ENCODE measurements at regions not wholly inside any gene's neighbourhood (a gene's known extent, or its start where the extent isn't known, plus 50 kb on each side); places are given as distances from the start of the nearest gene placed in this dataset.
"Not testable (repeated sequence)": the region's sequence is repeated elsewhere in the genome, so short reads cannot be mapped to it uniquely, and the experiment has no call there.

DNA sequence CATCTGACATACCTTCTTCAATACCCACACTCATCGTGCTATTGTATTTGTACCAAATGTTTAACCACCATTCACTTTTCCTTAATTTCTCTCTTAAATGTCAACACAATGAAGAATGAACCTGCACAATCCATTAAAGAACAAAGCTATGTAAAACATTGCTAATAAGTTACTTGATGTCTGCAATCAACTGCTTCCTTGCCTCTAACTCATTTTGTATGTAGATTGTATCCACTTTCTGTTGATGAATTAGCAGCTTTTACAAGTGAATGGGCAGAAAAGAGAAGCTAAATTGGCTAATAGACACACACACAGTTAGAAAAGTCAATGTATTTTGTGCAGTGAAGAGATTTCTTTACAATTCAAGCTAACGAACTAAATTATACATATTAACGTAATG, 212.5 kb upstream of the NDST3 start:
- no peak for DNase-seq

- no peak for DNase-seq
Observed at GRCh38 chr4:117823388-117823787, 210.9 kb upstream of the NDST3 start.

GRCh38 chr4:117825600-117825999, 208.7 kb upstream of the NDST3 start:
- no peak for DNase-seq

DNA sequence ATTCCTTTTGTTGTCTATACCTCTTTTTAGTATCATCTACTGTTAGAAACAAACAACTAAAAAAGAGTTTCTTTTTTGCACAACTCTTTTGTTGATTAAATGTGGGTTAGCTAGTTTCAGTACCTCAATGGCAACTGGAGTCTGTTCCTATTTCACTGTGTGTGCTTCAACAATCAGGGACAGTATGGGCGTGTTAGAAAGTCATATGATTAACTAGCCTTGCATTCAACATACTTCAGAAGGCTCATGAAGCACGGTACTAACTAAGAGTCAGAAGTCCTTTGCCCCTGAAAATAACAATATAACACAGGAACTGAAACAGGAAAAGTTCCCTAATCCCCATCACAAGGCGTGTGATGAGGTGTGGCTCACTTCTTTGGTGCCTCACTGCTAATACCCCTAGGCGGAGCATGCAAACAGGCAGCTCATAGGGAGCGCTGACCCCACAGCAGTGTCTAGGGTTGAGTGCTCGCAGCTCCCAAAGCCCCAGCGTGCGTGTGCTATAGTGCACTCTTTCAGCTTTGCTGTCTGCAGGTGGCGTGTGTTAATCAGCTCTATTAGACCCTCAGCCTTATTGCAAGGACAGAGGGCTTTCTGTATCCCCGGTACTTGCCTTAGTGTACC, 203.1 kb upstream of the NDST3 start:
- no peak for DNase-seq

DNA sequence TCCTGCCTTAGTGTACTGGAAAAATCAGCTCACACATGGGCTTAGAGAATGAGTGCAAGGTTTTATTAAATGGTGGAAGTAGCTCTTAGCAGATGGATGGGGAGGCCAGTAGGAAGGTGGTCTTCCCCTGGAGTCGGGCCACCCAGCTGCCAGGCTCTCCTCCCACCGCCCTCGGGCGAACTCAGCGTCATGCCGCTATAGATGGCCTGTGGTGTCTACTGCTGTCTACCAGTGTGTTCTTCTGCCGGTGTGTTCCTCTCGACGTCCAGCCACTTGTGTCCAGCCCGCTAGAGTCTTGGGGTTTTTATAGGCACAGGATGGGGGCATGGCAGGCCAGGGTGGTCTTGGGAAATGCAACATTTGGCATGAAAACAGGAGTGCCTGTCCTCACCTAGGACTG, 198.7 kb upstream of the NDST3 start:
- no peak for DNase-seq

DNA sequence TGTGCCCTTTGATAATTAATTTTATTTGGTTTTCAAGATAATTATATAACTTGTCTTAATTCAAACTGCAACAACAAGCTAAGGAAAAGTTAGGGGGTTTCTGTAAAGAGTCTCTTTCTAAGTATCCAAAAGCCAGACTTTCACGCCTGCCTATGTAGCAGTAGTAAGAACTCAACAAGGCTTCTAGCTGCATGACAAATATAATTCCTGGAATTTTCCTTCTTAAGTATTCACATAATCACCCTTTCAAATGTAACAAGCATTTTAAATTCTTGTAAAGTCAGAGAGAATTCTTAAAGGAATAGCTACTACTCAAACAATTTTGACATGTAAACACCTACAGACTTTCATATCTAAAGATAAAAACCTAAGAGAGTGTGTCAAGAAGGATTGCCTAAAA, 189.7 kb upstream of the NDST3 start:
- DNase-seq, result no peak

DNA sequence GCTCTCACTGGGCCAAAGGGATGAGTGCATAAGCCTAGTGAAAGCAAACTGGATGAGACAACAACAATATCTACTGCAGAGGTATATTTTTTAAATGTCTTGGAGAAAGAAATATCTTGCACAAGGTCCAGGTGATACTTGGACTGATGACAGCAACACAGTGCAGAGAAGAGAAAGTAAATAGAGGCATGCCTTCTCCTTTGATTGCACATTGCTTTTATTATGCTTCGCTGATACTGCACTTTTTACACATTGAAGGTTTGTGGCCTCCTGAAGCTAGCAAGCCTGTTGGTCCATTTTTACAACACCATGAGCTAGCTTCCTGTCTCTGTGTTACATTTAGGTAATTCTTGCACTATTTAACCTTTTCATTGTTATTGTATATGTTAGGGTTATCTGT, 189.0 kb upstream of the NDST3 start:
- no peak for DNase-seq

- no peak for DNase-seq
Observed at GRCh38 chr4:117847849-117848248, 186.4 kb upstream of the NDST3 start.

DNA sequence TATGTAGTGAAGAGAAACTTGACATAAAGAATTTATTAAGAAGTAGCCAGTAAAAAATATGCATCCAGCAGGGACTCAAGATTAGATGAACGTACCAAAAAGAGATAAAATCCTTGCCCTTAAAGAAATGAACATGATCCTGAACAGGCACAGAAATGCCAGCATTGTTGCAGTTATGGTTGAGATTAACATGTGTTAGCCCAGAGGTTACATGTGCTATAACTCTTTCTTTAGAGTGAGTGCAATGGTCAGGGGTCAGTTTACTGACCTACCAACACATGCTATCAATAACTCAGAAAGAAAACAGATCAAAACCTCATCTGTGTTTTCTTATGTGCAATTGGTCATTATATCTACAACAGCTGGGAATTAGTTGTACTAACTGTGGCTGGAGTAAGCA, 166.1 kb upstream of the NDST3 start:
- DNase-seq, result no peak

DNA sequence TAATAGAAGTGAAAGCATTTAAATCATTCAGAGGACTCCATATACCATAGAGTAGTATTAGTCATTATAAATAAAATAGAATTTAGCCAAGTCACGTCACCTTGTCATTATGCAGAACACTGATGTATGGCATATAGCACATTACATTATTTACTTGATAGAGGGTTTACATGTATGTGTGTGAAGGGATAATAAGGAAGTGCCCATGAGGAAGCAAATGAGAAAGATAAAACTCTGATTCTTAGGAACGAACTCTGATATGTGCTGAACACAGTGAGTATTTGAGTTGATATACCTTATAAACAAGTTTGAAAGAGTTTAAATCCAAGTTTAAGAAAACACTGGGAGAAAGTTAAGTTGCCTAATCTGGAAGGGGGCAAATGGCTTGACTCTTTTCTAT, 160.5 kb upstream of the NDST3 start:
- DNase-seq, result no peak

DNA sequence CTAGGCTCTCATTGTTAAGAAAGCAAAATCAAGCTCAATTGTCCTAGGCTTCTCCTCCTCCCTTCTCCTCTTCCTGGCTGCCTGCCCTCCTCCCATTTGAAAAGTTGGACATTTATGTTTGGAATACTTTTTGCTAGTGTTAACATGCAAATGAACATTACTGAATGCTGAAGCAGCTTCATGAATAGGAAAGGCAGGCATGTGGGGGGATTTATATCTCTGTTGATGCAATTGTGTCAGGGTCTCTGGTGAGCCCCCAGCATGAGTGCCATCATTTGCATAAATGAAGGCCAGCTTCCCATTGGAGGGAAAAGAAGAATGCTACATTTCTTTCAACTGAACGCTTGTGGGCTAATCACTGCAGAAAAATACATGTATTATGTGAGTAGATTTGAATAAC, 160.1 kb upstream of the NDST3 start:
- no peak for DNase-seq

DNA sequence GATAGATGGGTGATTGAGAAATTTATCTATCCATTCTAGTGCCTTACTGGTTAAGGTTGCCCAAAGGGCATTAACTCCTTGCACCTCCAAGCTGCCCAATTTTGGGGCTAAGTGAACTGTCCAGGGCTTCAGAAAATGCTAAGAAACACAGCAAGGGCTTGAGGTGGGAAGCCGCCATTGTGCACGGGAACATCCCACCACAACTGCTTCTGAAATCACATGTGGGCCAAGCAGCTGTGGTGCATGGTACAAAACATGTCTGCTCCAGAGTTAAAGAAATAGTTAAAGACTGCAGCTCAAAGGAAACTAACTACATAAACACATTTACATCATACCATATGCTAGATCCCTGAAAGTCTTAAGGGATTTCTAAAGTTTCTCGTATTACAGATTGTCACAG, 144.3 kb upstream of the NDST3 start:
- DNase-seq, result no peak

DNA sequence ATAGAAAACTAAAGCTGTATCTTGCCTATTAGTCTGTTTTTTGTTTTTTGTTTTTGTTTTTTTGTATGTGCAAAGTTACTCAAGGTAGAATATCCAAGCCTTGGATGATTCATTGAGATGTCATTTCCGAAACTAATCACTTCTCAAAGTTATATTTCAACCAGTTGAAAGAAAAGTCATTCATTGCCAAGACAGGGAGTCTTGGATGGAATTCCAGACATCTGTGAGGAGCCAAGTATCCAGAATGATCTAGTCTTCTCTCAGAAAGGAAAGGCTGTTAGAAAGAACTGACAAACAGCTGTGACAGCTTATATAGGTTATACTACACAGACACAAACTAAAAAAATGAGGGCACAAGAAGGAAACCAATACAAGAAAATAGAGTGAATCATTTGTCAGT, 141.1 kb upstream of the NDST3 start:
- no peak for DNase-seq

DNA sequence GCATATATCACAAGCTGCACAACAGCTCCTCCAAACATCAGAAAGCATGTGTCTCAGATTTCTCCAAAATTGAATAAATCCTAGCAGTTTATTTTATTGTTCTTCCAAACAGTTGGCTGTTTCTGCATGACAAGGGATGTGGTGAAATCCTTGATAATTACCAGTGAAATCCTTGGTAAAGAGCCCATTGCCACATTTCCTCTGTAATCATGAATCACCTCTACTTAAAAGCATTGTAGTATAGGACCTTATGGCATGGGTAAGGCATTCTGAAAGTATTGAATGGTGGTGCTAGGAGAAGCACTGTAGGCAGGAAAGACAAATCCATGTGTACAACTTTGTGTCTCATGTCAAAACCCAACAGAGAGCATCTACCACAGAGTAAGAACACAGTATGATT, 135.8 kb upstream of the NDST3 start:
- no peak for DNase-seq

GRCh38 chr4:117900832-117901231, 133.5 kb upstream of the NDST3 start:
- DNase-seq, result no peak

DNA sequence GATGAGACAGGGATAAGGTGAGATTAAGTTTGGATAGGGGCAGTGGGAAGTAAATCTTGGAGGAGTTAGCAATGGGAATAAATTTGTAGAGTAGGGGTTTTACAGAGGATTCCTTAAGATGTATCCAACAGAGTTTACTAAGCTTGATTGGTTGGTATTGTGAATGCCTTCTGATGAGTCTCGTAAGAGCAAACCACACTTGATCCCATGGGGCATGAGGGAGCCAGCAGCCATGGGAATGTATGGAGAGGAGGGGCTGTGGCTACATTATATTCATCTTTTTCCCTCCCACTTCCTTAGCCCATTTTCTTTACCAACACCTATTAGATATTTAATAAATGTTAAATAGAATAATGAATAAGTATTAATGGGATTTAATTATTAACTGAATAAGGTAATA, 126.6 kb upstream of the NDST3 start:
- no peak for DNase-seq

- DNase-seq, result no peak
Observed at GRCh38 chr4:117908306-117909207, 125.7 kb upstream of the NDST3 start.

DNA sequence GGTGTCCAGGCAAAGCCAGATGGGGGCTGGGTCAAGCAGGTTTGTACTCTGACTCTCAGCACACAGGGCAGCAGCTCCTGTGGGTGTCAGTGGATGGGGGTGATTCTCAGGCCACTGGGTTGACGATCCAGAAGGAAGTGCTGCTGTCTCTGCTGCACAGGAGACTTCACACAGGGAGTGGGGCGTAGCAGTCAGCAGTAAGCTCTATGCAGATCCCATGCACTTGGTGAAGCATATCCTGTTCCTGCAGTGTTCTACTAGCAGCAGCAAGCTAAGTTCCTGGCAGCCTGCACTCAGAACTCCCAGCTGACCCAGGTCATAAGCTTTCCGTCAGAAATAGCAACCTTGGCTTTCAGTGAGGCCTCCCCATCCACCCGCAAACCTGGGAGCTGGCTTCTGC, 117.6 kb upstream of the NDST3 start:
- DNase-seq, result no peak

GRCh38 chr4:117922311-117922710, 112.0 kb upstream of the NDST3 start:
- DNase-seq, result not testable (repeated sequence)

- DNase-seq, result not testable (repeated sequence)
Observed at GRCh38 chr4:117927823-117928222, 106.5 kb upstream of the NDST3 start.

GRCh38 chr4:117941611-117942010, 92.7 kb upstream of the NDST3 start:
- DNase-seq, result no peak

GRCh38 chr4:117949621-117950020, 84.7 kb upstream of the NDST3 start:
- DNase-seq, result no peak

DNA sequence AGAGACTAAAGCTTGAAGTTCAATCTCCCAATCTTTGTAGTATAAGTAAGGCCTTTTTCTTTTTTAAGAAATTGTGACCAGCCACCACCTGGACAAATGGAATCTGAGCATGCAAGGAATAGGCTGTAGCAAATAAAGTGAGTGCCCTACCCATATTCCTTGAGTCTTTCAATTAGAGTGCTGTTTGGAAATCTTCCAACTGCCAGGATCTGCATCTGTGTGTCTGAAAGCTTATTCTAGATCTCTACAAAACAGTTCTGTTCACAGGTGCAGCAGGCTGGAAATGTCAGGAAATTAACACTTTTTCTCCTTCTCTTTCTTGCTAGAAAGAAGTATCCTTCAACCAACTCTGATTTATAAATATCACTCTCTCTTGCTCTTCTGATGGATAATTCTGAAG, 76.7 kb upstream of the NDST3 start:
- no peak for DNase-seq

GRCh38 chr4:117965622-117966021, 68.7 kb upstream of the NDST3 start:
- DNase-seq, result no peak

- DNase-seq, result no peak
Observed at GRCh38 chr4:117968606-117969005, 65.7 kb upstream of the NDST3 start.
